SU-DHL-6 (cell line): ENCODE measurements at regions not wholly inside any gene's neighbourhood (a gene's known extent, or its start where the extent isn't known, plus 50 kb on each side); places are given as distances from the start of the nearest gene placed in this dataset.

ENCODE experiments used
- H2AFZ ChIP-seq: fragments of 200-600 bp; sonication (generic); 2 replicates; pipeline ENCODE4 v1.6.1; 2014; ENCODE audit warnings: low read depth, mild to moderate bottlenecking, moderate library complexity, mixed read lengths, antibody characterized with exemption, low read length; ENCODE audit not compliant: severe bottlenecking
- H3F3A ChIP-seq: fragments of 200-600 bp; shearing (Covaris generic); 2 replicates; pipeline ENCODE4 v1.6.0; 2016; ENCODE audit warnings: antibody characterized with exemption, mild to moderate bottlenecking; ENCODE audit not compliant: insufficient read depth
- H3K27ac ChIP-seq: fragments of 200-600 bp; sonication (generic); 2 replicates; pipeline ENCODE4 v1.5.1; 2016; ENCODE audit warnings: low read depth, mild to moderate bottlenecking, low read length, moderate library complexity, mixed read lengths
- H3K27me3 ChIP-seq: fragments of 200-600 bp; sonication (generic), shearing (Covaris generic); 2 replicates; pipeline ENCODE4 v1.6.0; 2014; ENCODE audit warnings: mild to moderate bottlenecking, low read length
- H3K36me3 ChIP-seq: fragments of 200-600 bp; sonication (generic); 2 replicates; pipeline ENCODE4 v1.6.1; 2014; ENCODE audit warnings: mild to moderate bottlenecking, low read length, mixed read lengths
- H3K4me2 ChIP-seq: fragments of 300-600, 200-600 bp; shearing (Covaris generic), sonication (generic); 2 replicates; pipeline ENCODE4 v1.6.0; 2014; ENCODE audit warnings: low read length, low read depth, mild to moderate bottlenecking; ENCODE audit not compliant: poor library complexity, severe bottlenecking
- H3K4me3 ChIP-seq: fragments of 200-600 bp; sonication (generic); 2 replicates; pipeline ENCODE4 v1.5.1; 2014; ENCODE audit warnings: antibody characterized with exemption, low read length, mild to moderate bottlenecking, mixed read lengths; ENCODE audit not compliant: insufficient read depth, poor library complexity, severe bottlenecking
- H3K79me2 ChIP-seq: fragments of 200-600 bp; sonication (generic); 2 replicates; pipeline ENCODE4 v1.6.1; 2014; ENCODE audit warnings: mild to moderate bottlenecking, low read length, moderate library complexity; ENCODE audit not compliant: insufficient read depth
- H3K9ac ChIP-seq: fragments of 200-600 bp; sonication (generic); 2 replicates; pipeline ENCODE4 v1.7.0; 2014; ENCODE audit warnings: mild to moderate bottlenecking, low read length
- H3K9me2 ChIP-seq: fragments of 200-600 bp; sonication (generic); replicated peaks from 2 replicates; pipeline ENCODE4 v1.6.1; 2014; ENCODE audit warnings: low read length; ENCODE audit not compliant: insufficient read depth
- H3K9me3 ChIP-seq: fragments of 200-600 bp; sonication (generic); 2 replicates; pipeline ENCODE4 v1.6.1; 2014; ENCODE audit warnings: low read length, mixed read lengths; ENCODE audit not compliant: insufficient read depth
- H4K20me1 ChIP-seq: fragments of 200-600 bp; sonication (generic); 2 replicates; pipeline ENCODE4 v1.6.1; 2014; ENCODE audit warnings: low read depth, mild to moderate bottlenecking, antibody characterized with exemption, low read length, moderate library complexity, mixed read lengths
- CTCF ChIP-seq: fragments of 200-600 bp; sonication (generic); IDR thresholded peaks from one replicate; pipeline ENCODE4 v1.5.1; 2017; ENCODE audit warnings: antibody characterized with exemption, mild to moderate bottlenecking, low read length, moderate library complexity; ENCODE audit not compliant: insufficient read depth, poor library complexity, severe bottlenecking
- EZH2phosphoT487 ChIP-seq: fragments of 200-600 bp; sonication (generic), shearing (Covaris generic); conservative IDR thresholded peaks from 2 replicates; pipeline ENCODE4 v1.6.1; 2018; ENCODE audit warnings: mild to moderate bottlenecking, antibody characterized with exemption, low read length, moderate library complexity, mixed read lengths

- Histone ChIP-seq H2AFZ (no peak overlapping the region), H3K4me3 (no peak overlapping the region), H3K79me2 (no peaks in the 10 kb centered on the region), H3K9me3 (no peaks in the 10 kb centered on the region), H3F3A (no peaks in the 10 kb centered on the region), H4K20me1 (no peaks in the 10 kb centered on the region), H3K36me3 (no peaks in the 10 kb centered on the region), H3K9ac (no peak overlapping the region), H3K27me3 (no peaks in the 10 kb centered on the region), H3K9me2 (no peaks in the 10 kb centered on the region), H3K4me2 (no peak overlapping the region), H3K27ac (no peak overlapping the region)
- TF ChIP-seq CTCF (no peak), EZH2phosphoT487 (no peak)
Measured at GRCh38 chr20:20881808-20882207, 169.4 kb upstream of the RALGAPA2 start.

- H3K4me3 ChIP-seq: no peak overlapping the region
- no peak overlapping the region for H2AFZ ChIP-seq
- H3K4me2 ChIP-seq: no peak overlapping the region
- H3K9me3 ChIP-seq: no peaks in the 10 kb centered on the region
- no peaks in the 10 kb centered on the region for H3K9me2 ChIP-seq
- no peaks in the 10 kb centered on the region for H3K27me3 ChIP-seq
- H3K36me3 ChIP-seq: no peaks in the 10 kb centered on the region
- H3F3A ChIP-seq: no peaks in the 10 kb centered on the region
- H4K20me1 ChIP-seq: no peaks in the 10 kb centered on the region
- TF ChIP-seq EZH2phosphoT487: no peak
- TF ChIP-seq CTCF: no peak
- H3K79me2 ChIP-seq: no peaks in the 10 kb centered on the region
- no peak overlapping the region for H3K27ac ChIP-seq
- no peak overlapping the region for H3K9ac ChIP-seq
Measured at GRCh38 chr20:20877079-20877478, 164.6 kb upstream of the RALGAPA2 start.

DNA sequence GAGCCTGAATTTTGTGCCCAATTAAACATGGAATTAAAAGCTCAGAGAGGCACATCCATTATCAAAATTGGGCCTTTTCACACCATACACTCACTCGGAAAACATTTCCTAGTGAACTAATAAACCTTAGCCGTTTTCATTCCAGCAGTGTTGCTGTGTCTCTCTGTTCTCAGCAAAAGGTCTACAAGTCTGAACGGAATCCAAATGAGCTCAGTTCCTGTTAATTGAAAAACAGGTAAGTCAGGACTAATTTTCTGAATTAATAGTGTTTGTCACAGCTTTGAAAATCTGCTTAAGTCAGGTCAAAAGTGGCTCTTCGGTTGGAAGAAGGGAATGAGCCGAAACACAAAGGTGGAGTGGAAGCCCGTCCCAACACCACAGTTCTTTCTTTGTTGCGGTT lies 163.3 kb upstream of the RALGAPA2 start:
- Histone ChIP-seq H3K9me2 (no peaks in the 10 kb centered on the region), H3K4me2 (no peak overlapping the region), H3K36me3 (no peaks in the 10 kb centered on the region), H3K27ac (no peak overlapping the region), H3F3A (no peaks in the 10 kb centered on the region), H3K79me2 (no peaks in the 10 kb centered on the region), H3K4me3 (no peak overlapping the region), H2AFZ (no peak overlapping the region), H3K9me3 (no peaks in the 10 kb centered on the region), H3K9ac (no peak overlapping the region), H4K20me1 (no peaks in the 10 kb centered on the region), H3K27me3 (no peaks in the 10 kb centered on the region)
- TF ChIP-seq EZH2phosphoT487: no peak
- no peak for TF ChIP-seq CTCF

- no peaks in the 10 kb centered on the region for H3K9me2 ChIP-seq
- H3K27me3 ChIP-seq: no peaks in the 10 kb centered on the region
- no peaks in the 10 kb centered on the region for H3F3A ChIP-seq
- H3K36me3 ChIP-seq: no peaks in the 10 kb centered on the region
- no peak overlapping the region for H3K4me3 ChIP-seq
- no peak overlapping the region for H3K9ac ChIP-seq
- no peaks in the 10 kb centered on the region for H3K9me3 ChIP-seq
- H2AFZ ChIP-seq: no peak overlapping the region
- no peak overlapping the region for H3K4me2 ChIP-seq
- H3K79me2 ChIP-seq: no peaks in the 10 kb centered on the region
- H4K20me1 ChIP-seq: no peaks in the 10 kb centered on the region
- TF ChIP-seq EZH2phosphoT487 (no peak), CTCF (no peak)
- no peak overlapping the region for H3K27ac ChIP-seq
Measured at GRCh38 chr20:20872428-20872827, 160.0 kb upstream of the RALGAPA2 start.
